ENCODE measurements at regions not wholly inside any gene's neighbourhood (a gene's known extent, or its start where the extent isn't known, plus 50 kb on each side); places are given as distances from the start of the nearest gene placed in this dataset.
"Not testable (repeated sequence)": the region's sequence is repeated elsewhere in the genome, so short reads cannot be mapped to it uniquely, and the experiment has no call there.

- not testable (repeated sequence) for DNase-seq
Measured at GRCh38 chr6:5836597-5836996, 170.1 kb downstream of the NRN1 start.

DNA sequence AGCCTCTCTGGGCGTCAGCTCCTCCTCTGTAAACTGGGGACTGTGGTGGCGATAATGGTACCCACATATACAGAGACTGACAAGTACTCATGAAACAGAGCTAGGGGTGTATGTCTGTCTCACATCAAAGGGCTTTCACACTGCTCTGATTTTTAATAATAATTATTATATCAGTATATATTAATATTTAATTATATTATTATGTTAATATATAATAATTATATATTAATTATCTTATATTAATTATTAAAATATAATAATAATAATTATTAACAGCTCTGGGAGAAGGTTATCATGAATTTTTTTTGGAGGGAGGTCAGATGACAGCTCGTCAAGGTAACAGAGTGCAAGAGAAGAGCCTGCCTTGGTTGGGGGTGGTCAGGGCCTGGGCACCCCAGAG, 173.6 kb downstream of the NRN1 start:
- DNase-seq: no peak

DNA sequence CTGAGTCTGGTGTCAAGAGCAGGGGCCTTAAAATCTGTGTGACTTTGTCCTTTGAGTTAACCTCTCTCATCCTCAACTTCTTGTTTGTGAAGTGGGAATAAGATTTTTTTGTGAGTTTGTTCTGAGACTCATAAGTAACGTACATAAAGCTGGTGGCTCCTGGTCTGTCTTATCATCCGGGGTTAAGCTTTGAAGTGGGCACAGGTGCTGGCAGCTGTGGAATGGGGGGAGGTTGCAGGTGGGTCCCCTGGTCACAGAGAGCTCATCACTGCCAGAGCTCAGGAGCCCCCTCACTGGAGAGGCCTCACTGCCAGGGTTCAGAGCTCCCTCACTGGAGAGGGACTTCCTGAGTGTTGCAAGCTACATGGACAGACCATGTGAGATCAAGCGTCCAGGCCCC, 174.1 kb downstream of the NRN1 start:
- DNase-seq: no peak

DNA sequence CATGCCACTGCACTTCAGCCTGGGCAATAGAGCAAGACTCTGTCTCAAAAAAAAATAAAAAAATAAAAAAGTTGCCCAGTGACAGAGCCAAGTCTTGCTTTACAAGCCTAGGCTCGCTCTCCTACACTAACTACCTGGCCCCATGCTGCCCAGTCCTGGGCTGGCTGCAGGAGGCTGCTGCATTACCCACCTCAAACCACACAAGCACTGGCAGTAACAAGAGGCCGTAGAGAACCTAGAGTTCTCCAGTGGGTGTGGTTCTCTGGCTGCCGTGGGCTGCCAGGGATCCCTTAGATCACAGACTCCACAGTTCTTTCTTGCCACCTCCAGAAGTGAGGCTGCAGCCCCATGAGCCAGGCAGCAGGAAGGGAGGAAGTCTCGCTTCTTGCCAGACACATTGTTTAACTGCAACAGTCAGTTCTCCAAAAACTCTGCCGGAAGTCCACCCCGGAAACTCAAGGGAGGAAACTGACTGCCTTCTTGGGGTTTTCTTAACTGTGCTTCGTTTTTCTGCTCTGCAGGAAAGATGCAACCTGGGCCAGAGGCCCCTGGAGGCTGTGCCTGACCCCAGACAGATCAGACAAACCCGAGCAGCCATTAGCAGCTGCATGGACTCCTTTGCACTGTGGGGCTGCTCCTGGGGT, 175.4 kb downstream of the NRN1 start:
- DNase-seq: peak; percentile 40 to 47

DNA sequence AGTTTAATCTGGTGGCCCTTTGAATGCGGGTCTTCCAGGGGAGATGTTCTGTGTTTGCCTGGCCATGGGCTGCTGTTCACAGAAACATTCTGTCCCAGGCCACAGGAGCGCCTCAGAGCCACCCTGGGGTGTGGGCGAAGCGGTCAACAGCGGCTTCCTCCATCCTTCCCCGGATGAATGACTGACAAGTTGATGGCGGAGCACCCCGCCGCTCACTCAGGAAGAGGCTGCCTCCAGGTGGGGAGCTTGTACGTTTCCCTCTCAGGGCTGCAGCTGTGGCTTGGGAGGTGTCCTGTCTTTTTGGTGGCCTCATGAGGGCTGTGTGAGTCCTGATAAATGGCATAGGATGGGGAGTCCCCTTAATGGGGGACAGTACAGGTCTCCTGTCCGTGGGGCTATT, 178.4 kb downstream of the NRN1 start:
- no peak for DNase-seq

GRCh38 chr6:5827056-5827904, 179.4 kb downstream of the NRN1 start:
- DNase-seq: no peak

DNA sequence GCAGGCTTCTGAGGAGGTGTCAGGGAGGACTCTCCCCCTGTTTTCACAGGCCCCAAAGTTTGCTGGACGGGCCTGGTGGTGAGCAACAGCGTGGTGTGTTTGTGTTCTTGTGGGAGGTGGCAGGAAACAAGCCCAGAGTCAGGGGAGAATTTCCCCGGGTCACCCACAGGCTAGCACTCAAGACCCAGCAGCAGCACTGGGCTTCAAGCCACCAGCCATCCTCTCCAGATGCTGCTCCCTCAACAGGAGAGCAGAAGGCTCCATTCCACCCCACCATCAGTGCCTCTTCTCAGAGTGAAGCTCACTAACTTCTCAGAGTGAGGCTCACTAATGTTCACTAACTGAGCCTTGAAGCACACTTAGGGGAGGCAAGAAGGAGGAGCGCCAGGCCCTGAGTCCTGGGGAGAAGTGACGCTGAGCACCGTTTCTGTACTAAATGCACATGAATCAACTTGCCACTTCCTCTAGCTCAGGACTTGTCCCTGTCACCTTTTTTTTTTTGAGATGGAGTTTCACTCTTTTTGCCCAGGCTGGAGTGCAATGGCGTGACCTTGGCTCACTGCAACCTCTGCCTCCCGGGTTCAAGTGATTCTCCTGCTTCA, 182.2 kb downstream of the NRN1 start:
- peak in 1 of 2 experiments; percentile 12 for DNase-seq

Data from activated CD4-positive, alpha-beta T cell treated with anti-CD3 and anti-CD28 coated beads, Interleukin-2, amount 50 U/mL, for 48 hours (primary cell).